ENCODE measurements at regions not wholly inside any gene's neighbourhood (a gene's known extent, or its start where the extent isn't known, plus 50 kb on each side); places are given as distances from the start of the nearest gene placed in this dataset.
"Not testable (repeated sequence)": the region's sequence is repeated elsewhere in the genome, so short reads cannot be mapped to it uniquely, and the experiment has no call there.

- FAIRE-seq = no peak
- DNase-seq (ENCODE audit: insufficient read length, low spot score) = no peak
- TF ChIP-seq POLR2A (IDR thresholded peaks at IDR 0.05; ENCODE audit: low read depth, low read length) = no peak
These were observed 87.7 kb upstream of the GADD45A start for GRCh38 chr1:67597336-67597735.

GRCh38 chr1:67599085-67599484 lies 85.9 kb upstream of the GADD45A start:
- no peak for DNase-seq (ENCODE audit: insufficient read length, low spot score)
- no peak for FAIRE-seq
- no peak for TF ChIP-seq POLR2A (IDR thresholded peaks at IDR 0.05; ENCODE audit: low read depth, low read length)

DNA sequence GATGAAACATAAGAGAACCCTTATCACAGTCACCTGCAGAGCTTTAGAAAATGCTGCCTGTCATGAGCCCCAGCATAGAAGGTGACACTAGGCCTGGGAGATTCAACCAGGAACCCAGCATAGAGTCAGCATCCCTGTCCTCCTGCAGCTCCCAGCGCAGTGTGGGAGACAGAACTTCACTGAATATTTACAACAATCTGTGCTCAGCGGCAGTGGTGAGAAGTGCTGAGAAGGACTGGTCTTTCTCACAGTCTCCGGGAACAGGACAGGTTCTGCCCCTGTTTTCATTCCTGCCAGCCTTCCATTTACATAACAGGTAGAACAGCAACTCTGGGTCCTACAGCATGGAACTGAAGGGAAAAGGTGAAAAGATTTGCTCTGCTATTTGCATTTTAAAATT lies 83.5 kb upstream of the GADD45A start:
- DNase-seq (ENCODE audit: insufficient read length, low spot score) = no peak
- no peak for TF ChIP-seq POLR2A (IDR thresholded peaks at IDR 0.05; ENCODE audit: low read depth, low read length)
- no peak for FAIRE-seq

DNA sequence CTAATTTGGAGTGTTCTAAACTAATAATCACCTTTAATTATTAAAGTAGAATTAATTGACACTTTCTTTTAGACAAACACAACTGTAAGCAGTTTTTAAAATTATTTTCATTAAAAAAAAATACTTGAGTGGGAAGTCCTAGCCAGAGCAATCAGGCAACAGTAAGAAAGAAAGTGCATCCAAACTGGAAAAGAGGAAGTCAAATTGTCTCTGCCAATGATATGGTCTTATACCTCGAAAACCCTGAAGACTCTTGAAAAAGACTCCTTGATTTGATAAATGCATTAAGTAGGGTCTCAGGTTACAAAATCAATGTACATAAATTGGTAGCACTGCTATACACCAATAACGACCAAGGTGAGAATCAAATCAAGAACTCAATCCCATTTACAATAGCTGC lies 83.0 kb upstream of the GADD45A start:
- TF ChIP-seq POLR2A (IDR thresholded peaks at IDR 0.05; ENCODE audit: low read depth, low read length) = no peak
- DNase-seq (ENCODE audit: insufficient read length, low spot score) = no peak
- no peak for FAIRE-seq

DNA sequence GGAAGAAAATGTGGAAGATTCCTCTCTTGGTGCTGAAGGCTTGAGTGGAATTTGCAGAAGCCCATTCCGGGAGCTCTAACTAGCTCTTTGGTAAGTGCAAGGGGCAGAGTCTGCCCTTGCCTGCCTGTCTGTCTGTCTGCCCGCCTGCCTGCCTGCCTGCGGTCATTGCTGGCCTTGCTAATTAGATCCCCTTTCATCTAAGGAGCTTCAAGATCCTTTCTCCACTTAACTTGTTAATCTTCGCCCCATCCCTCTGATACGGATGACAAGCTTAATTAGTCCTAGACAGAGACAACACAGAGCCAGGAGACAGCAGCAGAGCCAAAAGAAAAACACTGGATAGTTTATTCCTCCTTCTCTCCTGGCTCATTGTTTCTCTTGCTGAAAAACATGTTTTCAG lies 80.2 kb upstream of the GADD45A start:
- FAIRE-seq (no peak), DNase-seq (ENCODE audit: insufficient read length, low spot score) (no peak)
- no peak for TF ChIP-seq POLR2A (IDR thresholded peaks at IDR 0.05; ENCODE audit: low read depth, low read length)

DNA sequence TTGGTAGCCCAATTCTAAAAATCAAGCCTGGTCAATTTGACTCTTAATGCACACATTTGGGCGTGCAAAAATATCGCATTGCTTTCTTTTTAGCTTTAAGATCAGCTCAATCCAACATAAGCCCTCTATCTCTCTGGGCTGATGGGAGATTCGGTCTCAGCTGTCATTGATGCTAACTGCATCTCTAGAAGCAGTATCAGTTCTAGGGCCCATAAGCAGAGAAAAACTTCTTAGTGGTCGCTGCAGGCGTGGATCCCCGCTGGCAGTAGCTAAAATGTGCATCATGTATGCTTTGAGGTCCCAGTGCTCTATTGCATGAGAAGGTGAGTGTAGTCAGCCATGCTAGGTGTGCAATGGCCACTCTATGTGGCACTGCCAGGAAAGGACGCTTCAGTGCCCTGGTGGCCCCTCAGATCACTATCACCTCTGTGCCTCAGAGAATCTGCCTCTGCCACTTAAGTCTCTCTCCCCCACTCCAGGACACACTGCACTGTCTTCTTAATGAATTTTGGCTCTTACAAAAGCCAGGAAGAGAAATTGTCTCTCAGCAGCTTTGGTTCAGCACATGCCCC lies 79.7 kb upstream of the GADD45A start:
- DNase-seq (ENCODE audit: insufficient read length, low spot score) (no peak), FAIRE-seq (no peak)
- TF ChIP-seq POLR2A (IDR thresholded peaks at IDR 0.05; ENCODE audit: low read depth, low read length) = no peak

GRCh38 chr1:67607286-67607685 lies 77.7 kb upstream of the GADD45A start:
- DNase-seq (ENCODE audit: insufficient read length, low spot score) = no peak
- no peak for TF ChIP-seq POLR2A (IDR thresholded peaks at IDR 0.05; ENCODE audit: low read depth, low read length)
- no peak for FAIRE-seq

DNA sequence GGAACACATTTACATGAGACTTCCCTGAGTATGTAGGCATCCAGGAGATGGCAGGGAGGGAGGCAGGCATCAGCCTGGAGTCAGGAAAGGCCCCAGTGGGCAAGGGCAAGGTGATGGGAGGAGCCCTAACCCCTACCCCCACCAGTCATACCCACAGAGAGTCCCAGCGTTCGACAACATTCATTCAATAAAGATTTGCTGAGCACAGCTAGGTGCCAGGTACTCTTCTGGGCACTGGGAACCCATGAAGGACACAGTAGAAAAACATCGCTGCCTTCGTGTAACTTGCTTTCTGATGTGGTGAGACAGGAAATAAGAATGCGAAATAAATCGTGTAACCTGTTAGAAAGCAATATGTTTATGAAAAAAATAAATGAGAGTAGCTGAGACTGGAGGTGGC lies 77.3 kb upstream of the GADD45A start:
- no peak for TF ChIP-seq POLR2A (IDR thresholded peaks at IDR 0.05; ENCODE audit: low read depth, low read length)
- no peak for FAIRE-seq
- DNase-seq (ENCODE audit: insufficient read length, low spot score) = no peak

- FAIRE-seq = no peak
- TF ChIP-seq POLR2A (IDR thresholded peaks at IDR 0.05; ENCODE audit: low read depth, low read length) = no peak
- DNase-seq (ENCODE audit: insufficient read length, low spot score) = no peak
These were observed 76.1 kb upstream of the GADD45A start for GRCh38 chr1:67608661-67609576.

DNA sequence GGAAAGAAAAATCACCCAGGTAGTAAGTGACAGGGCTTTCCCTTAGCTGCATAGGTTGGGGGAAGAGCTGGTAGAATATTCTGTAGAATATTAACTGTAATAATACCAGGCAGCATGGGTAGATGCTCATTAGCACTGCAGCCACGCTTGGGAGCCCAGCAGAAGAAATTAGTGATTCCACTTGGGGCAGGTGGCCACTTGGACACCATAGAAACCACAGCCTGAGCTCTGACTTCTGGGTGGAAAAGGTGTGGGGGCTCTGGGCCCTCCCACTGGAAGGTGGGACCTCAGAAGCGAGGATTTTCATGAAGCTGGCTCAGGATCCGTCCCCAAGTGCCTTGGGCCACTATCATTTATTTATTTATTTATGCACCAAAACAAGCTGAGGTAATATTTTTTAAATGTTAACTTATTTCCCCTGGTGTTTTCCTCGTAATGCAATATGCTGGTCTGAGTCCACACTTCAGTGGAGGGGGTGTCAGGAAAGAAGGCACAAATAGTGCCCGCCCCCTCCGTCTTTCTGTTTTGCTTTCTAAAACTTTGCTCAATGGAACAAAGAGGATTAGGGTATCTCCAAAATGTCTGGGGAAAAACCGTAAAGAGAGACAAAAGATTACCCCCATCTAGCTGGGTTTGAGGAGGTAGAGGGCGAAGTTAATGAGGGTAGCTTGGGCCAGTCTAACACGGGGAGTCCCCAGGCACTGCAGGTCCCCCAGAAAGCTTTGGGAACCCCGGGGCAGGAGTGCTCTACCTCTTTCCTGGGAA lies 75.2 kb upstream of the GADD45A start:
- FAIRE-seq (no peak), DNase-seq (ENCODE audit: insufficient read length, low spot score) (no peak)
- TF ChIP-seq POLR2A (IDR thresholded peaks at IDR 0.05; ENCODE audit: low read depth, low read length) = no peak

GRCh38 chr1:67610450-67610849 lies 74.6 kb upstream of the GADD45A start:
- FAIRE-seq (no peak), DNase-seq (ENCODE audit: insufficient read length, low spot score) (no peak)
- TF ChIP-seq POLR2A (IDR thresholded peaks at IDR 0.05; ENCODE audit: low read depth, low read length) = no peak

DNA sequence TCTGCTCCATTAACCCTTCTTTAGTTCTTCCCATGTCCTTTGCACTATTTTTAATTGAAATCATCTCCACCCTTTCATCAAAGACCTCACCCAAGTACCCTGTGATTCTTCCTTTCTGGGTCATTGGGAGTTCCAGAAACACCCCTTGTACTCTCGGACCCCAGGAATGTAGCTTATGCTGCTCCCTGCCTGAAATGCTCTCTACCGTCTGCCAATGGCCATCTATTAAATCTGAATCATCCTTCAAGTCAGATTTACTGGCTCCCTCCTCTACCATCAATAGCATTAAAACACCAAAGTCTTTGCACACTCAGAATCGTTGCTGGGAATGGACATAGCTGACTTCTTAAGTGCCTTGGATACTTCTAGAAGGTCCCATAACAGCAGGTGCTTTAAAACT lies 73.2 kb upstream of the GADD45A start:
- TF ChIP-seq POLR2A (IDR thresholded peaks at IDR 0.05; ENCODE audit: low read depth, low read length) = no peak
- no peak for FAIRE-seq
- DNase-seq (ENCODE audit: insufficient read length, low spot score) = no peak

- no peak for TF ChIP-seq POLR2A (IDR thresholded peaks at IDR 0.05; ENCODE audit: low read depth, low read length)
- FAIRE-seq = no peak
These were observed 72.2 kb upstream of the GADD45A start for GRCh38 chr1:67612788-67613241.

GRCh38 chr1:67613479-67613878 lies 71.5 kb upstream of the GADD45A start:
- not testable (repeated sequence) for DNase-seq (ENCODE audit: insufficient read length, low spot score); FAIRE-seq

More at GRCh38 chr1:67612788-67613241, 72.2 kb upstream of the GADD45A start:
- no peak for DNase-seq (ENCODE audit: insufficient read length, low spot score)
